AG10803 (cell line): ENCODE measurements at regions not wholly inside any gene's neighbourhood (a gene's known extent, or its start where the extent isn't known, plus 50 kb on each side); places are given as distances from the start of the nearest gene placed in this dataset.

Source experiments
- DNase-seq: peaks from one replicate; pipeline ENCODE4 v3.0.0; 2010; ENCODE audit warnings: low read depth
- H3K4me3 ChIP-seq: 2 replicates; pipeline ENCODE4 v1.5.1; 2011; ENCODE audit warnings: mild to moderate bottlenecking, low read length, control low read depth
- TF ChIP-seq, protein P1 (sequence below): conservative IDR thresholded peaks from 2 replicates; pipeline ENCODE4 v1.5.1; 2011; ENCODE audit warnings: mild to moderate bottlenecking, low read length, control low read depth, inconsistent platforms

DNA sequence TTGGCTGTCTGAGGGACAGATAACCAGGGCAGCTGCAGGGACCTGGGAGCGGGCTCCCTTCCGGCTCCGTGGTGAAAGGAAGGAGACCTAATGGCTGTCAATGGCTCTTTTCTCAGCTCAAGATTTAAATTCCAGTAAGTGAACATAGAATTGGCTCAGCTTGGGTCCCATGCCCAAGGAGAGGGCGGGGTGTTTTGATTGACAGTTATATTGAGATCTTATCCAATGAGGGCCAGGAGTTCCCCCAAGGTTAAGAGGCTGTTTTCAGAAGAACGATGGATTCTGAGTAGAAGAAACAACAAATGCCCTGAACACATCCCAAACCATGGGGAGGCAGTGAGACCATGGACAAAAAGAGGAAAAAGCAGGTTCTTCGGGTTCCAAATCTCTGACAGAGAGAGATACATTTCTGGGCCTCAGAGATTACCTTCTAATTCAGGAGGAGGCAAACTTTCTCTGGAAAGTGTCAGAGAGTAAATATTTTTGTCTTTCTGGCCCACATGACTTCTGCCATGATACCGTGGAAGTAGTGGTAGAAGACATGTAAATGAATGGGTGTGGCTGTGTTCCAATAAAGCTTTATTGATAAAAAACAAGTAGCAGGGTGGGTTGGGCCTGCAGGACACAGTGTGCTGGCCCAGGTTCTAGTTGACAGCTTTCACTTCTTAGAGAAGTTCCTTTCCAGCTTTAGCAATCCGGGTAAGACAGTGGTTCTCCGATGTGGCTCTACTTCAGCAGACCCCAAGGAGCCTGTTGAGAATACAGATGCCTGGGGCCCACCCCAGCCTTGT lies 219.6 kb downstream of the RPS24 start:
- TF ChIP-seq, protein P1, sequence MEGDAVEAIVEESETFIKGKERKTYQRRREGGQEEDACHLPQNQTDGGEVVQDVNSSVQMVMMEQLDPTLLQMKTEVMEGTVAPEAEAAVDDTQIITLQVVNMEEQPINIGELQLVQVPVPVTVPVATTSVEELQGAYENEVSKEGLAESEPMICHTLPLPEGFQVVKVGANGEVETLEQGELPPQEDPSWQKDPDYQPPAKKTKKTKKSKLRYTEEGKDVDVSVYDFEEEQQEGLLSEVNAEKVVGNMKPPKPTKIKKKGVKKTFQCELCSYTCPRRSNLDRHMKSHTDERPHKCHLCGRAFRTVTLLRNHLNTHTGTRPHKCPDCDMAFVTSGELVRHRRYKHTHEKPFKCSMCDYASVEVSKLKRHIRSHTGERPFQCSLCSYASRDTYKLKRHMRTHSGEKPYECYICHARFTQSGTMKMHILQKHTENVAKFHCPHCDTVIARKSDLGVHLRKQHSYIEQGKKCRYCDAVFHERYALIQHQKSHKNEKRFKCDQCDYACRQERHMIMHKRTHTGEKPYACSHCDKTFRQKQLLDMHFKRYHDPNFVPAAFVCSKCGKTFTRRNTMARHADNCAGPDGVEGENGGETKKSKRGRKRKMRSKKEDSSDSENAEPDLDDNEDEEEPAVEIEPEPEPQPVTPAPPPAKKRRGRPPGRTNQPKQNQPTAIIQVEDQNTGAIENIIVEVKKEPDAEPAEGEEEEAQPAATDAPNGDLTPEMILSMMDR, result no peak
- DNase-seq, result no peak
- no peak overlapping the region for H3K4me3 ChIP-seq

DNA sequence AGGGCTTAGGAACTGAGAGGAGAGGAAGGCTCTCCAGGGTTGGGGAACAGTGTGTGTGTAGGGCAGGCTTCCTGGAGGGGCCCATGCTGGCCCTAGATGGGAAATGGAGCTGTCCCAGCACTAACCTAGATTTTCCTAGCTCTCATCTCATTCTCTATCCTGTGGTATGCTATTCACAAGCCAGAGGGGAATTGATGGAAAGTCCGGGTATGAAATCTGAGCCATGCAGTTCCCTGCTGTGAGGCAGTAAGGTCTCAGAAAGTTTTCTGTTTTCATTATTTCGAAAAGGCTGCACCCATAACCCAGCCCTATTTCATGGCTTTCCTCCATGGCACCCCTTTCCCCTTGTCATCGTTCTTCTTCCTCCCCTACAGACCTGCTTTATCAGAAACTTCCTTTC lies 220.3 kb downstream of the RPS24 start:
- H3K4me3 ChIP-seq, result no peak overlapping the region
- peak; percentile 17 for DNase-seq
- TF ChIP-seq, protein P1, result no peak

DNA sequence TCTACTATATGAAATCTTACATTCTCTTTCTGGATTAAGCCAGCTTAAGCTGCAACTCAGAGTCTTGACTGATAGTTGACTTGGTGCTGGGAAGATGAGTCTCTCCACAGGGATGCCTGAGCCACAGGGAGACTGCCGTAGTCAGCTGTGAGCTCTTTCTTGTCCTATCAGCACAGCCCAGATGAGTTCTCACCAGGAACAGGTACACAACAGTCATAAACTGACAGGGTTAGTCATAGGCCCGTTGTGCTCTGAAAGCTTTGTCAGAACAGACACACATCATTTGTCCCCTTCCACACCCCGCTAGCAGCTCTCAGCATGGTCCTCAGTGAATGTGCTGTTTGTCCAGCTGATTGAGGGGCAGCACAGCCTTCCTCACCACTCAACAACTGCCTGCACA lies 221.6 kb downstream of the RPS24 start:
- H3K4me3 ChIP-seq, result no peak overlapping the region
- peak; percentile 11 for DNase-seq
- TF ChIP-seq, protein P1, result no peak

DNA sequence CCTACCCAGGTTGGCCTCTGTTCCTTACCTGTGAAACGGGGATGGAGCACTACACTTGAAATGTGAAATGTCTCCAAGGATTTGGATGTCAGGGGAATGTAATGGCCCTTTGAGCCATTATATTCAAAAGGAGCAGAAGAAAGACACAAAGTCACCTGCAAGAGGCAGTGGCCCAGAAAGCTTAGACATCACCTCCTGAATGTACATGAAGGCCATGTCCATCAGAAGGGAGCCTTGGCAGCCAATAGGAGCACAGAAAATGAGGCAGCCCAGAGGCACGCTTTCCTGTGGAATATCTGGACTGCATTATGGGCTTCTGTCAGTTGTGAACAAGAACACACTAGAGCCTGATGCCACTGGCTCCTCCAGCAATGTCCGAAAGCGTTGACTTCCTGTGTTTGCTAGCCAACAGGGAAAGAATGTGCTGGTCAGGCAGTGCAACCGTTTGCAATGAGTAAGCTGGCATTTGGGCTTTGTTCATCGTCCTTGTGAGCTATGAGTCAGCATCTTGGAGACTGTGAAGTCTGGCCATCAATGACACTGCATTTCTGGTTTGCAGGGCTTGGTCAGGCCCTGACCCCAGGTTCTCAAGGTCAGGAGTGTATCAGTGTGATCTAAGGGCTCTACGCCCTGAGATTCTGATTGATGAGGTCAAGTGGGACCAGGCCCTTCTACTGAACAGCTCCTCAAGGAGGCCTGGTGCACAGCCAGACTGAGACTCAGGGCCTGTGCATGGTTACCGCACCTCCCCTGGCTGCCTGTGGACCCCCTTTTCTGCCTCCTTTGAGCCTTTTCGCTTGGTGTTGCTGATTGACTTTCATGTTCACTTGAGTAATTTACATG lies 222.4 kb downstream of the RPS24 start:
- H3K4me3 ChIP-seq, result no peak overlapping the region
- TF ChIP-seq, protein P1, result no peak
- DNase-seq, result peak; percentile 100

DNA sequence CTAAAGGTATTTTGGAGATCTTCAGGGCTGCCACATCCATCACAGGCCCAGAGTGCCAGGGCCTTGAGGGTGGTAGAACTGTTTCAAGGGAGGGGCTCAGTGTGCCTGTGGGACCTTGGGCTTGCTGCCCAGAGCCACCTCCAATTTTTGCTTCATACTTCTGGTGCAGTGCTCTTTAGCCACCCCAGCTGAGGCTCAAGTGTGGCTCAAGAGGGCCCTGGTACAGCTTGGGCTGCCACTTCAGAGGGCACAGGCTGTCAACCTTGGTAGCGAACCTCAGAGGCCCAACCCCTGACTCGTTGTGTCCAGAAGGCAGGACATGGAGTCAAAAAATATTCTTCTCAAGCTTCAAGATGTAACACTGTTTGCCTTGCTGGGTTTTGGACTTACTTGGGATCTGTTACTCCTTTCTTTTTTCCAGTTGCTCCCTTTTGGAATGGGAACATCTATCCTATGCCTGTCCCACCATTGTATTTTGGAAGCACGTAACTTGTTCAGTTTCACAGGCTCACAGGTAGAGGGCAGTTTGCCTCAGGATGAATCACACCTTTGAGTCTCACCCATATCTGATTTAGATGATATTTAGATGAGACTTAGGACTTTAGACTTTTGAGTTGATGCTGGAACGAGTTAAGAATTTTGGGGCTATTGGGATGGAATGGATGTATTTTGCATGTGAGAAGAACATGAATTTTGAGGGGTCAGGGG lies 224.8 kb downstream of the RPS24 start:
- TF ChIP-seq, protein P1, result no peak
- DNase-seq, result no peak
- no peak overlapping the region for H3K4me3 ChIP-seq

DNA sequence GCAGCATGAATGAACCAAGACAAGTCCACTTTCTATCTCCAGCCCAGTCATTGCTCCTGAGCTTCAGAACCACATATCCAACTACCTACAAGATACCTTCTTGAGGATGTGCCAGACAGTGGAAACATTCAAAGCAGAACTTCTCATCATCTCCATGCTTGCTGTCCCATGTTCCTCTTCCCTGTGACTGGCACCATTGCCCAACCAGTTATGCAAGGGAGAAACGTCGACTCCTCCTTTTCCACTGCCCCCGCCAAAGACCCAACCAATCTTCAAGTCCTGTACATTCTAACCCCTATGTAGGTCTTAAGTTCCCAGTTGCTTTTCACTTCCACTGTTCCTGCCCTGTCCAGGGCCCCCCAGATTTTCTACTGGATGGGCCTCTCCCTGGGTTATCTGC lies 225.7 kb downstream of the RPS24 start:
- H3K4me3 ChIP-seq, result no peak overlapping the region
- DNase-seq, result no peak
- TF ChIP-seq, protein P1, result no peak
